Cardiac septum (tissue), 1 donor: ENCODE measurements at regions not wholly inside any gene's neighbourhood (a gene's known extent, or its start where the extent isn't known, plus 50 kb on each side); places are given as distances from the start of the nearest gene placed in this dataset.
"Not testable (repeated sequence)": the region's sequence is repeated elsewhere in the genome, so short reads cannot be mapped to it uniquely, and the experiment has no call there.

Experiments used
- DNase-seq: peaks from one replicate; pipeline ENCODE4 v3.0.0-alpha.2; 2020; ENCODE audit warnings: low spot score
- intact Hi-C: fragments of 100-400 bp; cut with DNase I; formaldehyde crosslinking; loops from one replicate; pipeline ENCODE4 v1.14.0; 2022
- donor health status: DM: no; HTN: no; CAD: no.

- no peak for DNase-seq
- intact Hi-C loops: no loop called here
Observed at GRCh38 chr21:23021481-23021880, 2023.3 kb downstream of the NCAM2 start.

GRCh38 chr21:23026878-23027277 lies 2028.7 kb downstream of the NCAM2 start:
- DNase-seq: no peak
- intact Hi-C loops: no loop called here

- DNase-seq: no peak
- intact Hi-C loops: no loop called here
Observed at GRCh38 chr21:23039846-23040245, 2041.6 kb downstream of the NCAM2 start.

- no peak for DNase-seq
- intact Hi-C loops: no loop called here
Observed at GRCh38 chr21:23045955-23046354, 2047.7 kb downstream of the NCAM2 start.

DNA sequence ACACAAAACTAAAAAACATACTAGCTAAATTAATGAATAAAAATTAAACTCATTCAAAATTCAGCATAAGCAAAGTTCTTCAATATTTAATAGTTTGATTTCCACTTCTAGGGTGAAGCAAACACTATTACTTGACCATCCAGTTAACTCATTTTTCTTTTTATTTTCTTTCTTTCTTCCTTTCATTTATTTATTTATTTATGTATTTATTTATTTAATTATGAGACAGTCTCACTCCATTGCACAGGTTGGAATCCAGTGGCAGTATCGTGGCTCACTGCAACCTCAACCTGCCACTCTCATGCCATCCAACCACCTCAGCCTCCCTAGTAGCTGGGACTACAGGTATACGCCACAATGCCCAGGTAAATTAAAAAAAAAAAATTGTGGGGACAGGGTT lies 2069.5 kb downstream of the NCAM2 start:
- DNase-seq: no peak
- intact Hi-C loops: no loop called here

GRCh38 chr21:23083242-23083641 lies 2085.0 kb downstream of the NCAM2 start:
- DNase-seq: no peak
- intact Hi-C loops: no loop called here

- DNase-seq: no peak
Observed at GRCh38 chr21:23093259-23093658, 2095.1 kb downstream of the NCAM2 start.

GRCh38 chr21:23099185-23099584 lies 2101.0 kb downstream of the NCAM2 start:
- no peak for DNase-seq
- intact Hi-C loops: no loop called here

More at GRCh38 chr21:23093259-23093658, 2095.1 kb downstream of the NCAM2 start:
- intact Hi-C loops: no loop called here

DNA sequence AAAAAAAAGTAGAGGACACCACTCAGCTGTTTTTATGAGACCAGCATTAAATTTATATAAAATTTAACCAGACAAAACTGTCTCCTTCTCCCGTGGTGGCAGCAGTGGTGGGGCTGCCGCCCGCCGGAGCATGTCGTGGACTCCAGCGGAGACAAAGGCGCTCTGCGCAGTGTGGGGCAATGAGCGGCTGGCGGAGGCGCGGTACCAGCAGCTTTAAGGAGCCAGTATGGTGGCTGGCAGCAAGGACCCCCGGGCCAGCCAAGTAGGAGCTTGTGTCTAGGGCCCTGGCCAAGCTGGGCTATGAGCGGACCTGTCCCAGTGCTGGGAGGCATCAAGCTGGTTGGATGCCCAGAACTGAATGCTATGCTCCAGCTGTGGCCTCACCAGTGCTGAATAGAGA lies 2102.9 kb downstream of the NCAM2 start:
- DNase-seq: no peak
- intact Hi-C loops: no loop called here

DNA sequence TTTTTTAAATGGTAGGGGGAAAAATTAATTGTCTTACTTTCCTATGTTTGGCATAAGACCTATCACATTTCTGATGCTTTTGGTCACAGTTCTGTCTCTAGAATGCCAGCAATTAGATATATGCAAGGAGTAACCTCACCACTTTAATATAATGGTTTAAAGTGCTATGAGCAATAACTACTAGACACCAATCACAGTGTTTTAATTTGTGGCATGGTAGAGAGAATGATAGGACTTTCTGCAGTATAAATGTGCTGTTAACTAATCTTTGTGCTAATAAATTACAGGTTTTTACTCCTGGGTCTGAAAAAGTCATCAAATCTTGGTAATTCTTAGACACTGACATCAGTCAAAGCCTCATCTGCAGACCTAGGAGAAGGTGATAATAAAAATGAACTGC lies 2110.3 kb downstream of the NCAM2 start:
- DNase-seq: no peak
- intact Hi-C loops: no loop called here

- DNase-seq: no peak
Observed at GRCh38 chr21:23111070-23111600, 2112.9 kb downstream of the NCAM2 start.

GRCh38 chr21:23119491-23119890 lies 2121.3 kb downstream of the NCAM2 start:
- intact Hi-C loops: no loop called here
- no peak for DNase-seq

More at GRCh38 chr21:23111070-23111600, 2112.9 kb downstream of the NCAM2 start:
- intact Hi-C loops: no loop called here

- no peak for DNase-seq
- intact Hi-C loops: no loop called here
Observed at GRCh38 chr21:23127973-23128372, 2129.8 kb downstream of the NCAM2 start.

DNA sequence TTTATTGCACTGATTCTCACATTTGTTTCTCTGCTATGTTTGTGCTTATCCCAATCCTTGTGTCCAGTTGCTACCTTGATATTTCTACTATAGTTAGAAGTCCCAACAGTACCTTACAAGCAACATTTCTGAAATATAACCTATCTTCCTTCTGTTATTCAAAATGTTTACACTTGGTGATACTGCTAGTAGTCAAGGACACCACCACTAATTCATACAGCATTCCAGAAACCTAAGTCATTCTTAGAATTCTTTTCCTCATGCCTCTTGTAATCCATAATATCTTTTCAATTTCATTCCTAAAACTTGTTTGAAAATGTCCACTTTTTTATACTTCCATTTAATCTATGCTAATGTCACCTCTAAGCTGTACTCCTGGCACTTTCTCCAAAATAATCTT lies 2132.1 kb downstream of the NCAM2 start:
- no peak for DNase-seq
- intact Hi-C loops: no loop called here

- DNase-seq: no peak
- intact Hi-C loops: no loop called here
Observed at GRCh38 chr21:23131177-23131576, 2133.0 kb downstream of the NCAM2 start.

DNA sequence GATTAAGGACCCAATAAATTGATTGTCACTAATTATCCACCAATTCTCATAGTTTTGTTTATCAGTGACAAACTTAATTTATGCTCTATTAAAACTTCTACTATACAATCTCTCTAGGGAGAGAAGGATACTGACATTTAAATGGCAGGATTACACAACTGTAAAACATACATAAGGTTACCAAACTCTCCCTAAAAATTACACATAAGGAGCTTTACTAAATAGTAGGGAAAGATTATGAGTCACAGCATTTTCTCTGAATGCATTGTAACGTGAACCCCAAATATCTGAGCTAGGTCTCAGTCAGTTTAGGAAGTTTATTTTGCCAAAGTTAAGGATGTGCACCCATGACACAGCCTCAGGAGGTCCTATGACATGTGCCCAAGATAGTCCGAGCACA lies 2140.6 kb downstream of the NCAM2 start:
- intact Hi-C loops: no loop called here
- no peak for DNase-seq

DNA sequence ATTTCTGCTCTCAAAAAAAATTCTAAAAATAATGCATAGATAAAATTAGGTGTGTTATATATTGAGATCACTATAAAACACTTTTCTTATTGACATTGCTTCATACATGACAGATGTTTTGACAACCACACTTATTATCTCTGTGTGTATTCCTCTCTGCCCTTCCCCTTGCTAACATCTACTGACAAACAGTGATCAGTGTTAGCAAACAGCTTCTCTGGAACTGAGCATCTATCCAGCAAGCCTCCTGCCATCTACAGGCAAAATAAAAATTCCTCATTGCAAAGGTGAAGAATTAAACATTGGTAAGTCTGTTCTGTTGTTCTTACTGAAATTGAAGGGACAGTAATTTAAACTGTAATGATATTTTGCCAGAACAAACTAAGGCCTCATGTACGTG lies 2153.9 kb downstream of the NCAM2 start:
- no peak for DNase-seq
- intact Hi-C loops: no loop called here

DNA sequence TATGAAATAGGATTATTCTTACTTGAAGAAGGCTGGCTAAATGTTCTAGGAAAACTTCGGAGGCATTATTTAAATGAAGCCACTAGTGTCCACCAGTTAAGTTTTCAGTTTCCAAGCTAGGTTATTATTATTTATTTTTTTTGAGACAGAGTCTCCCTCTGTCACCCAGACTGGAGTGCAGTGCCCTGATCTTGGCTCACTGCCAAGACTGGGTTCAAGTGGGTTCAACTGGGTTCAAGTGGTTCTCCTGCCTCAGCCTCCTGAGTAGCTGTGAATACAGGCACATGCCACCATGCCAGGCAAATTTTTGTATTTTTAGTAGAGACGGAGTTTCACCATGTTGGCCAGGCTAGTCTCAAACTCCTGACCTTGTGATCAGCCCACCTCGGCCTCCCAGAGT lies 2155.6 kb downstream of the NCAM2 start:
- not testable (repeated sequence) for DNase-seq

DNA sequence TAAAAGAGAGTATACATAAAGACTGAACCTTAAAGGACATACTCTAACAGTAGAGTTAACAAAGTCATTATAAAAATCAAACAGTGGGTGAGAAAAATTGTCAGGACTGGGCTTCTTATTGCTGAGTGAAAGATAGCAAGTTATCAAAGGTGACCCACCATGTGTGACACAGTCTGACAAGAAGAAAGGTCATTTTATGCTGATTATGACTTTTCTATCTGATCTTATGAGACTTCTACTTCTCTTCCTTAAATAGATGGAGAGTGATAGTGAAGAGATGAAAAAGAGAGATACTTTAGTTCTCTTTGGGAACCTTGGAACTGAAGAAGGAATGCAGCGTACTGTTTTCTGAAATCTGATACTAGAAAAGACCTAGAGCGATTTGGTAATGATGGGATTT lies 2157.1 kb downstream of the NCAM2 start:
- no peak for DNase-seq
- intact Hi-C loops: no loop called here

More for the DNA sequence above, 2155.6 kb downstream of the NCAM2 start:
- intact Hi-C loops: not testable (repeated sequence)

- intact Hi-C loops: no loop called here
- no peak for DNase-seq
Observed at GRCh38 chr21:23160914-23161313, 2162.7 kb downstream of the NCAM2 start.

GRCh38 chr21:23162198-23162946 lies 2164.2 kb downstream of the NCAM2 start:
- intact Hi-C loops: no loop called here

More at GRCh38 chr21:23162198-23162946, 2164.2 kb downstream of the NCAM2 start:
- no peak for DNase-seq
